SK-N-SH (cell line): ENCODE measurements at regions not wholly inside any gene's neighbourhood (a gene's known extent, or its start where the extent isn't known, plus 50 kb on each side); places are given as distances from the start of the nearest gene placed in this dataset.

Experiments
- CTCF ChIA-PET: fragments of 300-600, 350-600 bp; formaldehyde crosslinking; extraction: SDS; loops from one replicate; lab custom pipeline; 2021; lab: Yijun Ruan, JAX
- POLR2A ChIA-PET: fragments of 350-600 bp; sonication (Branson Sonifier 250); formaldehyde crosslinking; extraction: SDS; loops from one replicate; lab custom pipeline; 2020; ENCODE audit warnings: antibody characterized with exemption, inconsistent platforms; lab: Yijun Ruan, JAX
- DNase-seq: peaks from one replicate; pipeline ENCODE4 v3.0.0; 2012
- H2AFZ ChIP-seq: fragments of 200-600 bp; sonication (generic); 2 replicates; pipeline ENCODE4 v1.8.1; 2016; ENCODE audit warnings: antibody characterized with exemption, mild to moderate bottlenecking, low read depth
- H3F3A ChIP-seq: fragments of 200-600 bp; sonication (generic); replicated peaks from 2 replicates; pipeline ENCODE3; 2016; ENCODE audit warnings: antibody characterized with exemption, mild to moderate bottlenecking; ENCODE audit not compliant: insufficient read depth
- H3K27ac ChIP-seq, 2 experiments: fragments of 200-500 bp in 1 of 2; fragments of 200-600 bp in 1 of 2; sonication (Bioruptor generic) in 1 of 2; sonication (generic), shearing (Covaris generic) in 1 of 2; 2 replicates each; pipeline versions ENCODE4 v1.5.1 to v1.6.1; 2014 to 2016; ENCODE audit warnings: low read depth in 2 of 2, inconsistent platforms in 1 of 2, low read length in 1 of 2, mild to moderate bottlenecking in 1 of 2, mixed read lengths in 1 of 2
- H3K27me3 ChIP-seq: fragments of 200-600 bp; sonication (generic), shearing (Covaris generic); 2 replicates; pipeline ENCODE4 v1.6.1; 2016; ENCODE audit warnings: mixed run types; ENCODE audit not compliant: insufficient read depth
- H3K36me3 ChIP-seq, 2 experiments: fragments of 200-500 bp in 1 of 2; fragments of 200-600 bp in 1 of 2; sonication (Bioruptor generic) in 1 of 2; sonication (generic) in 1 of 2; replicated peaks in 1 of 2; 2 replicates each; pipeline versions ENCODE3 to v1.5.1; 2014 to 2016; ENCODE audit warnings: low read length in 1 of 2, mild to moderate bottlenecking in 1 of 2; ENCODE audit not compliant: insufficient read depth in 2 of 2, control insufficient read depth in 1 of 2
- H3K4me1 ChIP-seq, 2 experiments: fragments of 200-500 bp in 1 of 2; fragments of 200-600 bp in 1 of 2; sonication (Bioruptor generic) in 1 of 2; sonication (generic), shearing (Covaris generic) in 1 of 2; 2 replicates each; pipeline versions ENCODE4 v1.5.1 to v1.6.1; 2014 to 2016; ENCODE audit warnings: low read depth in 1 of 2, low read length in 1 of 2, mixed run types in 1 of 2; ENCODE audit not compliant: insufficient read depth in 2 of 2, control insufficient read depth in 1 of 2
- H3K4me2 ChIP-seq: fragments of 200-600 bp; sonication (generic), shearing (Covaris generic); 2 replicates; pipeline ENCODE4 v1.6.1; 2017; ENCODE audit warnings: mixed run types
- H3K4me3 ChIP-seq, 2 experiments: fragments of 200-500 bp in 1 of 2; fragments of 200-600 bp in 1 of 2; sonication (Bioruptor generic) in 1 of 2; sonication (generic), shearing (Covaris generic) in 1 of 2; 2 replicates each; pipeline versions ENCODE4 v1.5.1 to v1.8.1; 2014 to 2016; ENCODE audit warnings: low read depth in 2 of 2, inconsistent platforms in 1 of 2, low read length in 1 of 2, mild to moderate bottlenecking in 1 of 2, mixed read lengths in 1 of 2, moderate library complexity in 1 of 2
- H3K79me2 ChIP-seq: fragments of 200-600 bp; sonication (generic); 2 replicates; pipeline ENCODE4 v1.8.1; 2017; ENCODE audit warnings: mild to moderate bottlenecking; ENCODE audit not compliant: insufficient read depth
- H3K9ac ChIP-seq: fragments of 200-600 bp; sonication (generic); 2 replicates; pipeline ENCODE4 v1.6.1; 2017; ENCODE audit warnings: mixed run types
- H3K9me2 ChIP-seq: fragments of 200-600 bp; sonication (generic); 2 replicates; pipeline ENCODE4 v1.6.1; 2017; ENCODE audit warnings: mixed run types
- H3K9me3 ChIP-seq: fragments of 200-600 bp; sonication (generic); 2 replicates; pipeline ENCODE4 v1.6.1; 2017; ENCODE audit warnings: mixed run types, mild to moderate bottlenecking, moderate library complexity
- H4K20me1 ChIP-seq: fragments of 200-600 bp; sonication (generic); 2 replicates; pipeline ENCODE4 v1.6.1; 2017; ENCODE audit warnings: mild to moderate bottlenecking, mixed run types; ENCODE audit not compliant: insufficient read depth
- EP300 ChIP-seq, 2 experiments: IDR thresholded peaks; 2 replicates each; pipeline versions ENCODE4 v1.4.0 to v1.6.1; 2012; ENCODE audit warnings: borderline replicate concordance in 1 of 2, low read depth in 1 of 2, low read length in 1 of 2
- GABPA ChIP-seq: IDR thresholded peaks from 2 replicates; pipeline ENCODE4 v1.4.0; 2012; ENCODE audit warnings: low read depth, mild to moderate bottlenecking
- IRF3 ChIP-seq: fragments of 150-350 bp; IDR thresholded peaks from 2 replicates; pipeline ENCODE4 v1.6.1; 2016; ENCODE audit warnings: mild to moderate bottlenecking, low read depth, low read length
- NFIC ChIP-seq: IDR thresholded peaks from 2 replicates; pipeline ENCODE4 v1.4.0; 2012; ENCODE audit warnings: borderline replicate concordance
- RCOR1 ChIP-seq: fragments of 150-350 bp; IDR thresholded peaks from 2 replicates; pipeline ENCODE4 v1.6.1; 2017; ENCODE audit warnings: antibody characterized with exemption, low read length
- RXRA ChIP-seq: IDR thresholded peaks from 2 replicates; pipeline ENCODE4 v1.4.0; 2012; ENCODE audit warnings: low read depth, mild to moderate bottlenecking, borderline replicate concordance
- TAF1 ChIP-seq: IDR thresholded peaks from 2 replicates; pipeline ENCODE4 v1.6.1; 2012; ENCODE audit warnings: low read depth, mild to moderate bottlenecking, low read length, moderate library complexity, borderline replicate concordance
- WGBS: methylation state at CpG from one replicate; pipeline ENCODE4 v1.1.6; 2017; ENCODE audit warnings: low lambda C conversion rate; 5-methylcytosine and 5-hydroxymethylcytosine counted together
- TF ChIP-seq, protein P1 (sequence below): IDR thresholded peaks from 2 replicates; pipeline ENCODE4 v1.6.1; 2012; ENCODE audit warnings: mild to moderate bottlenecking, low read depth, low read length, moderate library complexity

DNA sequence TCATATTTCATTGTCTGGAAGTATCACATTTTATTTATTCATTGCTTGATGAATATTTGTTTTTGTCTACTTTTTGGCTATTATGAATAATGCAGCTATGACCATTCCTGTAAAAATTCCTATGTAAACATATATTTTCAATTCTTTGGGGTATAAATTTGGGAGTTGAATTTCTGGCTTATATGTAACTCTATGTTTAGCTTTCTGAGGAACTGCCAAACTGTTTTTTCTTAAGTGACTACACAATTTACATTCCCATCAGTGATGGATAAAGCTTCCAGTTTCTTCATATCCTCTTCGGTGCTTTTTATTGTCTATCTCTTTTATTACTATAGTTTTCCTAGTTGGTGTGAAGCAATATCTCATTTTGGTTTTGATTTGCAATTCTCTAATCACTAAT is 115.6 kb upstream of the CXCL12 start:
- Histone ChIP-seq H3F3A (no peaks in the 10 kb centered on the region), H3K27me3 (no peaks in the 10 kb centered on the region; the same call in 1 of the 2 replicates), H4K20me1 (no peaks in the 10 kb centered on the region), H3K9me3 (no peaks in the 10 kb centered on the region; the same call in 1 of the 2 replicates), H3K27ac (no peak overlapping the region), H3K9ac (no peak overlapping the region), H3K36me3 (no peaks in the 10 kb centered on the region), H3K4me2 (no peak overlapping the region), H3K4me3 (no peak overlapping the region), H3K4me1 (no peaks in the 10 kb centered on the region), H3K9me2 (no peaks in the 10 kb centered on the region; the same call in 1 of the 2 replicates), H3K79me2 (no peaks in the 10 kb centered on the region), H2AFZ (no peak overlapping the region)
- ChIA-PET POLR2A (no interaction called here), CTCF (no interaction called here)
- WGBS: 2% methylated on average over 1 of the region's 1 CpG
- no peak for DNase-seq
- no peak for TF ChIP-seq RXRA
- TF ChIP-seq NFIC: no peak

DNA sequence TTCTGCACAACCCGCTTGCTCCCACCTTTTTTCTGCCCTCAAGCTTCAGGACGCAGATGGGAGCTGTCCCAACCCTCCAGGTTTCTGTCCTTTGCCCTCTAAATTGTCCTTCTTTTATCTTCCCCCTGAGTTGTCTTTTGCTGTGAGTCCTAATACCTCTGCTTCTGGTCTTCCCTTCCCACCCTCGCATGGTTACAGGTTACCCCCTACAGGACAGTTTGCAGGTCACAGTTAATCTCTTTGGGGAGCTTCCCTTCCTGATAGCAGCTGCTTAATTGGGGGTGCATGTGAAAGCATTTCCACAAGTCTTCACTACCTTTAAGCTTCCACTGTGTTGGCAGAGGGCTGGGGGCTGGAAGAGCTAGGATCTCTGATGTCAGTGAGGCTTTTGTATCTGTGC is 121.5 kb upstream of the CXCL12 start:
- TF ChIP-seq GABPA: no peak
- TF ChIP-seq IRF3: no peak
- no peak for TF ChIP-seq EP300 (IDR thresholded peaks at IDR 0.05; ENCODE audit: borderline replicate concordance in 1 of 2, low read depth in 1 of 2, low read length in 1 of 2)
- TF ChIP-seq RCOR1: no peak
- TF ChIP-seq, protein P1, sequence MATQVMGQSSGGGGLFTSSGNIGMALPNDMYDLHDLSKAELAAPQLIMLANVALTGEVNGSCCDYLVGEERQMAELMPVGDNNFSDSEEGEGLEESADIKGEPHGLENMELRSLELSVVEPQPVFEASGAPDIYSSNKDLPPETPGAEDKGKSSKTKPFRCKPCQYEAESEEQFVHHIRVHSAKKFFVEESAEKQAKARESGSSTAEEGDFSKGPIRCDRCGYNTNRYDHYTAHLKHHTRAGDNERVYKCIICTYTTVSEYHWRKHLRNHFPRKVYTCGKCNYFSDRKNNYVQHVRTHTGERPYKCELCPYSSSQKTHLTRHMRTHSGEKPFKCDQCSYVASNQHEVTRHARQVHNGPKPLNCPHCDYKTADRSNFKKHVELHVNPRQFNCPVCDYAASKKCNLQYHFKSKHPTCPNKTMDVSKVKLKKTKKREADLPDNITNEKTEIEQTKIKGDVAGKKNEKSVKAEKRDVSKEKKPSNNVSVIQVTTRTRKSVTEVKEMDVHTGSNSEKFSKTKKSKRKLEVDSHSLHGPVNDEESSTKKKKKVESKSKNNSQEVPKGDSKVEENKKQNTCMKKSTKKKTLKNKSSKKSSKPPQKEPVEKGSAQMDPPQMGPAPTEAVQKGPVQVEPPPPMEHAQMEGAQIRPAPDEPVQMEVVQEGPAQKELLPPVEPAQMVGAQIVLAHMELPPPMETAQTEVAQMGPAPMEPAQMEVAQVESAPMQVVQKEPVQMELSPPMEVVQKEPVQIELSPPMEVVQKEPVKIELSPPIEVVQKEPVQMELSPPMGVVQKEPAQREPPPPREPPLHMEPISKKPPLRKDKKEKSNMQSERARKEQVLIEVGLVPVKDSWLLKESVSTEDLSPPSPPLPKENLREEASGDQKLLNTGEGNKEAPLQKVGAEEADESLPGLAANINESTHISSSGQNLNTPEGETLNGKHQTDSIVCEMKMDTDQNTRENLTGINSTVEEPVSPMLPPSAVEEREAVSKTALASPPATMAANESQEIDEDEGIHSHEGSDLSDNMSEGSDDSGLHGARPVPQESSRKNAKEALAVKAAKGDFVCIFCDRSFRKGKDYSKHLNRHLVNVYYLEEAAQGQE: no peak
- TF ChIP-seq TAF1: no peak
- TF ChIP-seq, all 33 proteins: peak for 0

More for the DNA sequence above, 121.5 kb upstream of the CXCL12 start:
- Histone ChIP-seq H3F3A (no peaks in the 10 kb centered on the region), H3K79me2 (no peaks in the 10 kb centered on the region), H3K4me2 (no peak overlapping the region), H3K27ac (no peak overlapping the region), H3K4me1 (no peaks in the 10 kb centered on the region), H3K9me2 (no peaks in the 10 kb centered on the region; the same call in 1 of the 2 replicates), H3K4me3 (no peak overlapping the region), H2AFZ (no peak overlapping the region), H3K9ac (no peak overlapping the region), H3K36me3 (no peaks in the 10 kb centered on the region), H3K27me3 (no peaks in the 10 kb centered on the region; the same call in 1 of the 2 replicates), H4K20me1 (no peaks in the 10 kb centered on the region), H3K9me3 (no peaks in the 10 kb centered on the region; the same call in 1 of the 2 replicates)
- ChIA-PET CTCF (no interaction called here), POLR2A (no interaction called here)
- WGBS: 0% methylated on average over 3 of the region's 3 CpGs
- no peak for DNase-seq
